ENCODE measurements at regions not wholly inside any gene's neighbourhood (a gene's known extent, or its start where the extent isn't known, plus 50 kb on each side); places are given as distances from the start of the nearest gene placed in this dataset.
"Not testable (repeated sequence)": the region's sequence is repeated elsewhere in the genome, so short reads cannot be mapped to it uniquely, and the experiment has no call there.

- H3K27me3 Mint-ChIP-seq; POLR2A ChIA-PET; CTCF ChIA-PET; H3K27ac Mint-ChIP-seq; DNase-seq; H3K4me3 Mint-ChIP-seq; H3K36me3 Mint-ChIP-seq (ENCODE audit: low read depth); H3K9me3 Mint-ChIP-seq; H3K4me1 Mint-ChIP-seq: not testable (repeated sequence)
These were observed 469.2 kb downstream of the TMEM135 start for GRCh38 chr11:87506946-87507345.

- Mint-ChIP-seq H3K27ac (no peak overlapping the region), H3K4me1 (no peaks in the 10 kb centered on the region), H3K4me3 (no peak overlapping the region), H3K9me3 (peaks cover 5% of the 10 kb centered on the region), H3K36me3 (ENCODE audit: low read depth) (no peaks in the 10 kb centered on the region), H3K27me3 (no peaks in the 10 kb centered on the region)
- no peak for DNase-seq
- POLR2A ChIA-PET: no interaction called here
- CTCF ChIA-PET: interaction anchor here (0.7 kb wide), 1 partner anchor 14 kb away, joined by 3 read pairs; no protein-coding TSS in a partner anchor
These were observed 463.7 kb downstream of the TMEM135 start for GRCh38 chr11:87501388-87501787.

GRCh38 chr11:87494936-87495335 lies 457.2 kb downstream of the TMEM135 start:
- H3K36me3 Mint-ChIP-seq (ENCODE audit: low read depth); H3K27ac Mint-ChIP-seq; CTCF ChIA-PET; H3K27me3 Mint-ChIP-seq; H3K4me3 Mint-ChIP-seq; POLR2A ChIA-PET; H3K4me1 Mint-ChIP-seq; DNase-seq; H3K9me3 Mint-ChIP-seq: not testable (repeated sequence)

DNA sequence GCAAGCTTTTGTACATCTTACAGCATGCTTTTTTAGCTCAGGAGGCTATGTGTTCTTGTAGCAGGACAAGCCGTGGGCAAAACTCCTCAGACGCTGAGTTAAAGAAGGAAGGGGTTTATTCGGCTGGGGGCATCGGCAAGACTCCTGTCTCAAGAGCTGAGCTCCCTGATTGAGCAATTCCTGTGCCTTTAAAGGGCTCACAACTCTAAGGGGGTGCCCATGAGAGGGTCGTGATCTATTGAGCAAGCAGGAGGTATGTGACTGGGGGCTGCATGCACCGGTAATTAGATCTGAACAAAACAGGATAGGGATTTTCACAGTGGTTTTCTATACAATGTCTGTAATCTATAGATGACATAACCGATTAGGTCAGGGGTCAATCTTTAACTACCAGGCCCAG lies 456.3 kb downstream of the TMEM135 start:
- H3K27ac Mint-ChIP-seq; H3K27me3 Mint-ChIP-seq; CTCF ChIA-PET; H3K9me3 Mint-ChIP-seq; POLR2A ChIA-PET; H3K4me1 Mint-ChIP-seq; DNase-seq; H3K4me3 Mint-ChIP-seq; H3K36me3 Mint-ChIP-seq (ENCODE audit: low read depth): not testable (repeated sequence)

- ChIA-PET POLR2A (no interaction called here), CTCF (no interaction called here)
- no peaks in the 10 kb centered on the region for H3K36me3 Mint-ChIP-seq (ENCODE audit: low read depth)
- no peaks in the 10 kb centered on the region for H3K9me3 Mint-ChIP-seq
- H3K27ac Mint-ChIP-seq: no peak overlapping the region
- no peaks in the 10 kb centered on the region for H3K27me3 Mint-ChIP-seq
- no peaks in the 10 kb centered on the region for H3K4me1 Mint-ChIP-seq
- no peak for DNase-seq
- no peak overlapping the region for H3K4me3 Mint-ChIP-seq
These were observed 455.8 kb downstream of the TMEM135 start for GRCh38 chr11:87493516-87493915.

DNA sequence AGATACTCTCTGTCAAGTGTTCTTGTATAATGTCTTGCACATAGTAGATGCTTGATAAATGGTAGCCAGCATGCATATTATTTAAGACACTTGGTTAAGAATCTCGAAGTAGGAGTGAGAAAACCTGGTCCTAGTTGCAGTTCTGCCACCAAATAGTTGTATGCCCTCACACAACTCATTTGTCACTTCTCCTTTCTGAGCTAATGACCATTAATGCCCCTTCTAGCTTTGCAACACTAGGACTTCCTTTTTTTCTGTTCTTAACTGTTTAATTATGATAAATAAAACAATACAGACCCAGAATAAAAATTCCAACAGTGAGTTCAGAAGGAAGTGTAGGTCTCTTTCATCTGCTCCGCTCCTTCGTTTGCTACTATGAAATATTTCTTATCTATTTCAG lies 453.6 kb downstream of the TMEM135 start:
- ChIA-PET CTCF (interaction anchor here (0.6 kb wide), 1 partner anchor 27 kb away, joined by 4 read pairs; no protein-coding TSS in a partner anchor), POLR2A (no interaction called here)
- H3K27ac Mint-ChIP-seq: no peak overlapping the region
- no peaks in the 10 kb centered on the region for H3K9me3 Mint-ChIP-seq
- H3K36me3 Mint-ChIP-seq (ENCODE audit: low read depth): no peaks in the 10 kb centered on the region
- no peak for DNase-seq
- no peaks in the 10 kb centered on the region for H3K27me3 Mint-ChIP-seq
- no peaks in the 10 kb centered on the region for H3K4me1 Mint-ChIP-seq
- no peak overlapping the region for H3K4me3 Mint-ChIP-seq

GRCh38 chr11:87490671-87491070 lies 452.9 kb downstream of the TMEM135 start:
- Mint-ChIP-seq H3K27me3 (no peaks in the 10 kb centered on the region), H3K4me1 (no peaks in the 10 kb centered on the region), H3K9me3 (no peaks in the 10 kb centered on the region), H3K4me3 (no peak overlapping the region), H3K36me3 (ENCODE audit: low read depth) (no peaks in the 10 kb centered on the region), H3K27ac (no peak overlapping the region)
- DNase-seq: no peak
- CTCF ChIA-PET: no interaction called here
- POLR2A ChIA-PET: no interaction called here

GRCh38 chr11:87484566-87484965 lies 446.8 kb downstream of the TMEM135 start:
- Mint-ChIP-seq H3K36me3 (ENCODE audit: low read depth) (no peaks in the 10 kb centered on the region), H3K27me3 (peaks cover 2% of the 10 kb centered on the region), H3K27ac (no peak overlapping the region), H3K4me1 (no peaks in the 10 kb centered on the region), H3K9me3 (no peaks in the 10 kb centered on the region), H3K4me3 (no peak overlapping the region)
- no peak for DNase-seq
- ChIA-PET POLR2A (no interaction called here), CTCF (no interaction called here)

GRCh38 chr11:87477321-87477720 lies 439.6 kb downstream of the TMEM135 start:
- Mint-ChIP-seq H3K27ac (no peak overlapping the region), H3K4me3 (no peak overlapping the region), H3K36me3 (ENCODE audit: low read depth) (no peaks in the 10 kb centered on the region), H3K9me3 (no peaks in the 10 kb centered on the region), H3K4me1 (no peaks in the 10 kb centered on the region), H3K27me3 (peaks cover 2% of the 10 kb centered on the region)
- DNase-seq: no peak
- CTCF ChIA-PET: no interaction called here
- POLR2A ChIA-PET: no interaction called here

DNA sequence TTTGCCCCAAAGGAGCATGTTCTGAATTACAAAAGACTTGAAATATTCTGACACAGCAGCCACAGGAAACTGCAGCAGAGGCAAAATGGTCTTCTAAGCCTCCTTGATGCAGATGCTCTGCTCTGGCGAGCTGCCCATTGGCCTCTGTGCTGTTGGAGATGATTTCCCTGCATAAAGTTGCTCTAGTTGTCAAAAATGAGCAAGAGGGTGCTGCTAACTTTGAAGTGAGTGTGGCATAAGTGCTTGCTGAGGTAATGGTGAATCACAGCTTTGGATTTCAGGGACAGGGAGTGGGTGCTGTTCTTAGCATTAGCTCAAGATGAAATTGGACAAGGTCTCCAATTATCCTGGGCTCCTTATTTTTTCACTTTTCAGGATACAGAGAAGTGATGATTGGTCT lies 435.4 kb downstream of the TMEM135 start:
- H3K27ac Mint-ChIP-seq: no peak overlapping the region
- no peaks in the 10 kb centered on the region for H3K4me1 Mint-ChIP-seq
- POLR2A ChIA-PET: no interaction called here
- no peaks in the 10 kb centered on the region for H3K27me3 Mint-ChIP-seq
- no peak overlapping the region for H3K4me3 Mint-ChIP-seq
- H3K36me3 Mint-ChIP-seq (ENCODE audit: low read depth): no peaks in the 10 kb centered on the region
- no peak for DNase-seq
- H3K9me3 Mint-ChIP-seq: no peaks in the 10 kb centered on the region
- CTCF ChIA-PET: interaction anchor here (0.7 kb wide), 1 partner anchor 114 kb away, joined by 5 read pairs; no protein-coding TSS in a partner anchor

DNA sequence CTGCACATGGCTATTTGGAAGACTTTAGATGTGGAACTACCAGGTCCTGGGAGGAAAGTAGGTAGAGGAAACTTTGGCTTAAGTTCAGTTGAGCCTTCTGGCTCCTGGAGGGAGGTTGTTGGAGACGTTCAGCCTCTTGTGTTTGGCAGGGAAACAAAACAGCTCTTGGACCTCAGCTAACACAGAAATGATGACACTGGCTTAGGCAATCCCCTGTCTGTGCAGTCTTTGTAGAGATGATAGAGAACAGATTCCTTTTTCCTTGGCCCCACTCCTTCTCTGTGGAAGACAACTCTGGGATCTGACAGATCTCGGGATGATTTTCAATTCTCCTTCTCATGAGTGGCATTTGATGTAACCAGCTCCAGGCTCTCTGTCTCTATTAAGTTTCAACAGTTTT lies 428.5 kb downstream of the TMEM135 start:
- Mint-ChIP-seq H3K4me1 (no peaks in the 10 kb centered on the region), H3K36me3 (ENCODE audit: low read depth) (no peaks in the 10 kb centered on the region), H3K27me3 (no peaks in the 10 kb centered on the region), H3K27ac (no peak overlapping the region), H3K9me3 (no peaks in the 10 kb centered on the region), H3K4me3 (no peak overlapping the region)
- ChIA-PET CTCF (no interaction called here), POLR2A (no interaction called here)
- DNase-seq: no peak

DNA sequence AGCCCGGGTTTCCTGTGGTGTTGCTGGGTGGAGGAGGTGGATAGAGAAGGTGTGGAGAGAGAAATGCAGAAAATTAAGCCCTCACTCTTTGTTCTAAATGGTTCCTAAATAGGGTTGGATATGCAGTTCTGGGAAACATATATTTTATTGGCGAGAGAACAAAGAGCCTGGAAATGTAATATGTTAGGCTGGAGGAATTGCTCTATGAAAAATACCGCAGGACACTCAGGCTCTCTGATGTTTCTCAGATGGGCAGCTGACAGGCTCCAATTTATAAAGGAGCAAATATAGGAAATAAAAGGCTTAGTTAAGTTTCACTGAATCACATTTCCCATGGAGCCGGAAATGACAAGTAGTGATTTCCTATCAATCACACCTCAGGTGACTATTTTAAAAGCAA lies 428.0 kb downstream of the TMEM135 start:
- Mint-ChIP-seq H3K4me3 (no peak overlapping the region), H3K27me3 (no peaks in the 10 kb centered on the region), H3K27ac (no peak overlapping the region), H3K9me3 (no peaks in the 10 kb centered on the region), H3K4me1 (no peaks in the 10 kb centered on the region), H3K36me3 (ENCODE audit: low read depth) (no peaks in the 10 kb centered on the region)
- POLR2A ChIA-PET: no interaction called here
- CTCF ChIA-PET: no interaction called here
- no peak for DNase-seq

GRCh38 chr11:87463486-87464102 lies 425.9 kb downstream of the TMEM135 start:
- POLR2A ChIA-PET: no interaction called here

DNA sequence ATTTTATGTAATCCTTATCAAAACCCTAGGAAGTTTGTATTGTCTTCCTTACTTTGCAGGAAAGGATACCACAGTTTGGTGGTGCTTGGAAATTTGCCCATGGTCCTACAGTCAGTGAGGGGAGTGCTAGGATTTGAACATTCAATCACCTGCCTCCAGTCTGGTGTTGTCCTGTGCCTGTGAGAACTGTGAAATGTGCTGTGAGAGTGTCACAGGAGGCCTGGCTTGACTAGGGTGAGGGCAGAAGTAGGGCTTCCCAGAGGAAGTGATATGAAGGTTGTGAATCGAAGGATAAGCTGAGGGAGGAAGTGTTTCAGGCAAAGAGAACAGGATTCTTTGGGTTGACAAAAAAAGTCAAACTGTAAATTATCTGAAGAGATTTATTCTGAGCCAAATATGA lies 424.4 kb downstream of the TMEM135 start:
- Mint-ChIP-seq H3K4me1 (no peaks in the 10 kb centered on the region), H3K4me3 (no peak overlapping the region), H3K36me3 (ENCODE audit: low read depth) (no peaks in the 10 kb centered on the region), H3K27ac (no peak overlapping the region), H3K27me3 (no peaks in the 10 kb centered on the region), H3K9me3 (no peaks in the 10 kb centered on the region)
- DNase-seq: no peak
- POLR2A ChIA-PET: no interaction called here
- CTCF ChIA-PET: no interaction called here

More at GRCh38 chr11:87463486-87464102, 425.9 kb downstream of the TMEM135 start:
- H3K4me1 Mint-ChIP-seq: no peaks in the 10 kb centered on the region
- H3K36me3 Mint-ChIP-seq (ENCODE audit: low read depth): no peaks in the 10 kb centered on the region
- no peak overlapping the region for H3K4me3 Mint-ChIP-seq
- no peak for DNase-seq
- no peak overlapping the region for H3K27ac Mint-ChIP-seq
- CTCF ChIA-PET: no interaction called here
- H3K27me3 Mint-ChIP-seq: no peaks in the 10 kb centered on the region
- no peaks in the 10 kb centered on the region for H3K9me3 Mint-ChIP-seq
